Stimulated activated CD8-positive, alpha-beta memory T cell treated with anti-CD3 and anti-CD28 coated beads, Interleukin-4, amount 100 ng/mL, for 24 hours (primary cell): ENCODE measurements at regions not wholly inside any gene's neighbourhood (a gene's known extent, or its start where the extent isn't known, plus 50 kb on each side); places are given as distances from the start of the nearest gene placed in this dataset.
"Not testable (repeated sequence)": the region's sequence is repeated elsewhere in the genome, so short reads cannot be mapped to it uniquely, and the experiment has no call there.

Experiments
- DNase-seq: peaks from one replicate; pipeline ENCODE4 v3.0.0-alpha.2; 2020; ENCODE audit warnings: low read depth

DNA sequence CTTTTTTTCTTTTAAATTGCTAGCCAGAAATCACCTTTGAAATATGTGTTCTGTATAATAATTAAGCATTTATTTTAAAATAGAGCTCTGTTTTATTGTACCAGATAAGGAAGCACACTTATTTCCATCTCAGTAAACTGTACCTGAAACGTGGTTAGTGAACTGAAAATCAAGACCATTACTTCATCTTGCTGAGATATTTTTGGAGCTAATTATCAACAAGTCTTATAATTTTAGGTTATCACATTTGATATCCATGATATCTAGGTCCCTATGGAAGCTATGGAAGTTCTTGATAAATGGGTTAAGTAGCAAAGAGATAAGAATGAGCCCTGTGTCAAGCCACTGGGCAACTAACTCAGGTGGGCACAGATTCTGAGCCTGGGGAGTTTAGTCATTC lies 187.2 kb downstream of the NFKBIZ start:
- DNase-seq: no peak

- no peak for DNase-seq
Observed at GRCh38 chr3:102037209-102037608, 187.9 kb downstream of the NFKBIZ start.

DNA sequence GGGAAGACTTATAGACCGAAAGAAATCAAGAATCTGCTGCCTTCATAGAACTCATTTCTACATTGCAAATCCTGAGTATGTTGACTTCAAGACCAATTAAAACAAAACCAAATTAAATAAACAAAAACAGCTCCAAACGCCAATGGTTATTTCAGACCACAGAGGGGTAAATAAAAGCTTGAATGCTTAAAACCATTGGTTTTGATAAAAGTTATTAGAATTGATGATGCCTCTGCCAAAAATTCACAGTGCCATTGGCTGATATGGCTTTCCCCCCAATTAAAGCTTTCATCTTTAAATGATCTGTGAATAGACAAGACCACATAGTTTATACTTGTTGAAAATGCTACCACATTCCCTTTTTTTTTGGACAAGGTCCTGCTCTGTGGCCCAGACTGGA lies 188.5 kb downstream of the NFKBIZ start:
- no peak for DNase-seq

GRCh38 chr3:102038477-102039142 lies 189.3 kb downstream of the NFKBIZ start:
- DNase-seq: no peak

GRCh38 chr3:102040144-102040543 lies 190.8 kb downstream of the NFKBIZ start:
- DNase-seq: not testable (repeated sequence)

DNA sequence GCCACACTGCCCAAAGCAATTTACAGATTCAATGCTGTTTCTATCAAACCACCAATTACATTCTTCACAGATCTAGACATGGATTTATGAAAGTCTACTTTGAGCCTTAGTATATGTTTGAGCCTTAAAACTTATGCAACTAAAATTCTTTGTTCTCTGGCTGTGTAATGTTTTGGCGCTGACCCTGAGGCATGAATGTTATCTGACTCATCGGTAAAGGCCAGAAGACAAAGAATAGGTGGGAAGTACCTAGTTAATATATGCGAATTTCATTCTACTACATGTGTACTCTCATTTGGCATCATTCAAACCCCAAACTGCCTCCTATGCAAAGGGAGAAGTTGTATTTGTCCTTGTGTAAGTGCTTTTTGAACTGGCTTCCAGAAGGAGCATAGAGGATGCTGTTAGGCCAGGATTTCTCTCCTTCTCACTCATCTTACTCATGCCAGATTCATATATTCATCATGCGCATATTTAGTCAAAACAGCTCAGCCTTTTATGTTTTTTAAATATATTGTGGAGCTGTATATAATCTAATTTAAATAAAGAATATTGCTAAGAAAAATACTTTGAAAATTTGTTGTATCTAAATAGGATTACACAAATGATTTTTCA lies 204.2 kb downstream of the NFKBIZ start:
- DNase-seq: no peak

GRCh38 chr3:102054543-102055080 lies 205.3 kb downstream of the NFKBIZ start:
- DNase-seq: no peak

DNA sequence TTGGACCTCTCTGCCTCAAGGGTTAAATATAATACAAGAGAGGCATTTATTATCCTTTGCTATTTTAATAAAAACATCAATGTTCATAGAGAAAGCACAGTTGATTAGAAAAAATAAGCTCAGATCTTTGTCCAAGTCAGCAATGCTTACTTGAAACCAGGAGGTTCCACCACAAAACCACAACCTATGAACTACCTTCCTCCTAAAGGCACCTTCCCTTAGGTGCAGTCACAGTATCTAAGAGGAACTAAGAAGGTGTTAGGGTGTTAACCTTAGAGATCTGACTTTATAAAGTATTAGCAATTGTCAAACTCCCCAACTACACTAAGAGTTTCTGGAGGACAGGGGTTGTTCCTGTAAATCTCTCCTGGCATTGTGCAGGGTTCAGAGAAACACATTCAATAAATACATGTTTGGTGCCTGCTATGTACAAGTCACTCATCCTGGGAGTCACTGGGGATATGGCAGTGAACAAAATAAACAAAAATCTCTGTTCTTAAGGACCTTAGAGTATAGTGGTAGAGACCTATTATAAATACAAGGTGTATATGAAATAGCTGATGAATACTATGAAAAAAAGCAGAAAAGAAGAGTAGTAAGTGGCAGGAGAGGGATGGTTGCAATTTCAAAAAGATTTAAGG lies 208.6 kb downstream of the NFKBIZ start:
- DNase-seq: no peak

GRCh38 chr3:102059145-102059943 lies 210.0 kb downstream of the NFKBIZ start:
- DNase-seq: no peak

DNA sequence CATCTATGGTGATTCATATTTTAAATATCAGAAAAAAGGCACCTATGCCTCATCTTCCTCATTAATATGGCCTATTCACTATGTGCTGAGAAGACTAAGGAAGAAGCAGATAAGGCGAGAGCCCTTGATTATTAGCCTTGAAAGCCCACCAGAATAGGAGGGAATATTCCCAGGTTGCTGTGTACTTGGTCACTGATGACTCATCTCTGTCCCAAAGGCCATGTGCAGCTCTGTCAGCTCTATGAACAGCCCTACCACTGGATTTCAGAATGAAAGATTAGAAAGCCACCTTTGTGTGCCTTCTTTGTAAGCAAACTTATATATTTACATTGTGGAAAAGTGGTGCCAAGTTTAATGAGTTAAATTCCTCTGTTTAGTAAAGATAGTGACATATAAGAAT lies 211.5 kb downstream of the NFKBIZ start:
- no peak for DNase-seq

DNA sequence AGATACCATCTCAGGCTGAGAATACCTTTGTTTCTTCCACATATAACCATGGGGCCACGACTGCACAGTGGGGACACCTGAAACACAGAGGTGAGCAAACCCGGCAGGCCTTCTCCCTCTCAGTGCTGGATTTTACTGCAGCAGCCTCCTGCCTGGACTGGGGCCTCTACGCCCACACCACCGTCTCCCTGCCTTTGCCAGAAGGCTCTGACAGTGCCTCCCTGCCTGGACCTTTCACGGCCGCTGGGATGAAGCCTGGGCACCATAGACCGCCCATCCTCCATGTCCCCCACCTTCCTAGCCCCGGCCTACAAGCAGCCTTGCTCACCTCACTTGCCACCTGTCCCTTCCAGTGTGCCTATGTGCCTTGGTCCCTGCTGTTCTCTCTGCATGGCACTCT lies 214.3 kb downstream of the NFKBIZ start:
- DNase-seq: no peak

DNA sequence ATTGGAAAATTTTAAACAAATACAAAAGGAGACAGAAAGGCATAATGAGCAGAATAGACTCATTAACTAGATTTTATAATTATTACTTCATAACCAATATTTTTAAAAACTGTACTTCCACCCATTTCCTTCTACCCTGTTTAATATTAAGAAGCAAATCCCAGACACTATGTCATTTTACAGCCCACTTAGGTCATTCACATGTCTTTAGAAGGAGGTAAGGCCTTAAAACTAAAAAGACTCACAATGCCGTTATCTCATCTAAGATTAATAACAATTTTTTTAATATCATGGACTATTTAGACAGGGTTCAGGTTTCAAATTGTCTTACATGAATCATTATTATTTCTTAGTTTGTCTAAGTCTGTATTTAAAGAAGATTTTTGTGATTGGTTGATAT lies 217.2 kb downstream of the NFKBIZ start:
- DNase-seq: no peak

- DNase-seq: no peak
Observed at GRCh38 chr3:102068327-102068726, 219.0 kb downstream of the NFKBIZ start.

- DNase-seq: no peak
Observed at GRCh38 chr3:102068736-102069135, 219.4 kb downstream of the NFKBIZ start.

DNA sequence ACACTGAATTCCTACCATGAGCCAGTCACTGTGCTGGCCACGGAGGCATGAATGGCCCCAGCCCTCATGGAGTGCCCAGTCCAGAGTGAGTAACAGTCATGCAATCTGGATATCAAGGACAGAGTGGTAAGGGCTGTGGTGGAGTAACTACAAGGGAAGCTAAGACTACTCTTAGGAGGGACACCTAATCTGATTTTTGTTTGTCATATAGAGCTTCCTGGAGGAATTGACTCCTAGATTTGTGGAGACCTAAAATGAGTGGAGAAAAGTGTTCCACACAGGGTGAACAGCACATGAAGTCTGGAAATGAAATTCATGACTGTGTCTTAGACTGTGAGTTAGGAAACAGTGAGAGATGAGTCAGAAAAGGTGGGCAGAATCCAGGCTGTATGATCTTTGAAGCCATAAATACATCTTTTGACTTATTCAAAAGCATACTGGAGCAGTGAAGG lies 219.9 kb downstream of the NFKBIZ start:
- DNase-seq: no peak

- no peak for DNase-seq
Observed at GRCh38 chr3:102074946-102075345, 225.6 kb downstream of the NFKBIZ start.

- no peak for DNase-seq
Observed at GRCh38 chr3:102078401-102078800, 229.1 kb downstream of the NFKBIZ start.

- no peak for DNase-seq
Observed at GRCh38 chr3:102078854-102079808, 229.8 kb downstream of the NFKBIZ start.

DNA sequence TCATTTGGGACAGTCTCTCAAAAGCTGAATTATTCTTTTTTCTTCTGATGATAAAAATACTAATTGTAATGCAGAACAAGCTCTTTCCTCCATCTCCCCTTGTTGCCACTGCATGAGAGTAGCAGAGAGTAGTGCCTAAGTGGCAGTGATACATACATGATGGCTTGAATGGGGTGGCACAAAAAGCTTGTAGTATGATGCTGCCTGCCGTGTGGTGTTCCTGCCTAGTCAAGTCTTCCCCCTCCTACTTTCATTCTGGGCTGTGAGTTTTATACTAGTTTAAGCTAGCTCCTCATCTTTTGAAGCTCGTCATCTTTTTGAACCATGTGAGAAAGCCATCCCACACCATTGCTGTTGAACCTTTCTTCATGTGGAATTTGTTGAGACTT lies 230.5 kb downstream of the NFKBIZ start:
- no peak for DNase-seq

- no peak for DNase-seq
Observed at GRCh38 chr3:102081572-102082289, 232.4 kb downstream of the NFKBIZ start.

GRCh38 chr3:102083473-102083872 lies 234.2 kb downstream of the NFKBIZ start:
- no peak for DNase-seq
